Stimulated activated CD4-positive, alpha-beta T cell treated with anti-CD3 and anti-CD28 coated beads, Interleukin-15, amount 100 ng/mL, for 24 hours (primary cell): ENCODE measurements at regions not wholly inside any gene's neighbourhood (a gene's known extent, or its start where the extent isn't known, plus 50 kb on each side); places are given as distances from the start of the nearest gene placed in this dataset.

ENCODE experiments used
- DNase-seq: peaks from one replicate; pipeline ENCODE4 v3.0.0-alpha.2; 2020

GRCh38 chr18:41206341-41206830 is 748.6 kb upstream of the PIK3C3 start:
- DNase-seq: no peak

GRCh38 chr18:41199212-41199611 is 755.8 kb upstream of the PIK3C3 start:
- DNase-seq: no peak

GRCh38 chr18:41197967-41198366 is 757.1 kb upstream of the PIK3C3 start:
- no peak for DNase-seq

- DNase-seq: no peak
Observed at GRCh38 chr18:41170346-41170745, 784.7 kb upstream of the PIK3C3 start.

GRCh38 chr18:41165625-41166024 is 789.4 kb upstream of the PIK3C3 start:
- DNase-seq: no peak

GRCh38 chr18:41162781-41163180 is 792.3 kb upstream of the PIK3C3 start:
- DNase-seq: no peak

DNA sequence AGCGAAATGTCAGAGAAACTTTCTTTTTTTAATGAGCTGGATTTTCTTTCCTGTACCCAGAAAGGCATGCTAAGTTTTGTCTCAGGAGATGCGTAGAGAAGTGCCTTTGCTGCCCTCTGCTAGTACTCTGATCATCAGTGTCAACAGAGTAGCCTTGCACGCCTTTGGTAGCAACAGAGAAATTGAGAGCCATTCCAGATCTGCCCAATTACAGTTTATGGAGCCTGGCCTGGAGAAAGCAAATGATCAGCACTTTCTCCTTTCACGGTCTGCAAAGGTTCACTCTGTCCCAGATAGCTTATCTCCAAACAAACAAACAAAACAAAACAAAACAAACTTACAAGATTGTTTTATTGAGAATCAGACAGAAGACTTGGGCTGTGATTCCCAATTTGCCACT is 792.8 kb upstream of the PIK3C3 start:
- no peak for DNase-seq

DNA sequence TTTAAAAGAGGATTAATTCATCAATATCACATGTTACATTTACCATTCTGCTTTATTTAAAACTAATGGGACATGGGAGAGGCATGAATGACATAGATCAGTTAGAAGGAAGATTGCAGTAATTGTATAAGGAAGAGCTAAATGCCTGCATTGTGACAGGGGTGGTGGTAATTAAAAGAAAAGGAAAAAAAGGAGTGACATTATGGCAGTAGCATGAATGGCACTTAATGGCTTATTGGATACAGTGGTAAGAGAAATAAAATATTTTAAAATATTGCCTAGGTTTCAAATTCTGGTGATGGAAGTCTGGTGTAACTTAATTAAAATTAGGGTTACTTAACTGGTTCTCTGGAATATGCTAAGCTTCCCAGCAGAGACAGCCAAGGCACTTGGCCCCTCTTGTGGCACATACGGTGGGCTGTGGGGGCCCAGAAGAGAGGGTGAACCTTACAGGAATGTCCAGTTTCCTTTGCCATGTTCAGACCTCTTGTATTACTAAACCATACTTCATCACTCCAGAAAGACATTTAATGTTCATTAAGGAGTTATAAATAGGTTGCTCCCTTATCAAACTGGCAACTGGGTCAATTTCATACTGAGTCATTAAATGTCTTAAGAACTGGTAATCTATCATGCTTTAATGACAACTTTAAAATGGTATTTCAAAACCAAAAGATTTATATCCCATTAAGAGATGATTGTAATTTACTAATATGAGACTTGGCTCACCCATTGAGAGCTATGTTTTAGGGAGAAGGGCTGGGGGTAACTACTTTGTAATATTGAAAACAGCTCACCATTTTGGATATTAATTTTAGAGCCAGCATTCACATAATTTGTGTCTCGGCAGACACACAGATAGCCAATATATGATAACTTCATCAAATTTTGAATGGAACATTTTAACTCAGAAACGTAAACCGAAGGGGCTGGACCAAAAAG is 798.9 kb upstream of the PIK3C3 start:
- no peak for DNase-seq

DNA sequence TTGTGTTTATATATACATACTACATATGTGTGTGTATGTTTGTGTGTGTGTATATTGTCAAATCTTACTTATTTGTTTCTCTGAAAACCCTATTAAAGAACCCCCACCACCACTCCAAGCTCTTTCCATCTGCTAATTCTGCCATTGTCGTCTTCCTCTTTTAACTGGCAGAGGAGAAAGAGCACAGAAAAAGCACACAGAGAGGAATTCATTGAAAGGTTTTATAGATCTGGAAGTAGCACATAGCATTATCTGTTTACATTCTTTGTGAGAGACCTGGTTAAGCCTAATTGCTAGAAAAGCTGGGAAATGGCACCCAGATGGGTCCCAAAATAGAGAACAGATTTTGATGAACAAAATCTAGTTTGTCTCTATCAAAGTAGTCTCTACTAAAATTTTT is 800.0 kb upstream of the PIK3C3 start:
- DNase-seq: no peak

DNA sequence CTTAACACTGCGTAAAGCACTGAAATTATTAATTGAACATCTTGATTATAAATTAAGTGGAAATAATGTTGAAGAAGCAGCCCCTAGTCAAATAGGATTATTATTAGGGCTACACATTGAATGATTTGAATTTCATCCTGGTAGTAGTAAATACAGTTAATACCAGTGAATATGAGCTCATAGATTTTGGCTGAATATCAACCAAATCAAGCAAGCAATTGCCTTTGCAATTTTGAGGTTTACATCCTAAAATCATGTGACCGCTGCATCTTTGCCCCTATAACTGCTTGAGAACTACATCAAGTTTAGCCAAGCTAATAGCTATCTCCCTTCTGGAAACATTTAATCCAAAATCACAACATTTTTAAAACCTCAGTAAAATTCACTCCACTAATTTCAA is 801.2 kb upstream of the PIK3C3 start:
- DNase-seq: no peak

- no peak for DNase-seq
Observed at GRCh38 chr18:41150316-41150715, 804.7 kb upstream of the PIK3C3 start.

GRCh38 chr18:41146301-41146700 is 808.7 kb upstream of the PIK3C3 start:
- DNase-seq: no peak

DNA sequence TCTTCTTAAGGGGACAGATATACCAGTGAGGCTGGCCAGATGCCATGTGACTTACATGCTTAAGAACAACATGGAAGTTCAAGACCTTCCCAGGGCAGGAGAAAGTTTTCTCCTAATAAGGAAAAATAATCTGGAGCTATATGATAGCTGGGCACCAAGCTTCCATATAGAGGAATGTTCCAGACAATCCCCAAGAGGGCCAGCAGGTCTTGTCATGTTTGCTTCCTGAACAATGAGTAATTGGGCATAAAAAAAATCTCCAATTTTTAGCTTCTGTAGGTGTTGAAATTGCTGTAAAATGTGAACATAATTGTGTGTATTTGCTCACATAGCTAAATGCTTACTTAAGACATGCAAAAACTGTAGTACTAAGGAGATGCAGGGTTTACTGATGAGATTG is 809.5 kb upstream of the PIK3C3 start:
- no peak for DNase-seq

DNA sequence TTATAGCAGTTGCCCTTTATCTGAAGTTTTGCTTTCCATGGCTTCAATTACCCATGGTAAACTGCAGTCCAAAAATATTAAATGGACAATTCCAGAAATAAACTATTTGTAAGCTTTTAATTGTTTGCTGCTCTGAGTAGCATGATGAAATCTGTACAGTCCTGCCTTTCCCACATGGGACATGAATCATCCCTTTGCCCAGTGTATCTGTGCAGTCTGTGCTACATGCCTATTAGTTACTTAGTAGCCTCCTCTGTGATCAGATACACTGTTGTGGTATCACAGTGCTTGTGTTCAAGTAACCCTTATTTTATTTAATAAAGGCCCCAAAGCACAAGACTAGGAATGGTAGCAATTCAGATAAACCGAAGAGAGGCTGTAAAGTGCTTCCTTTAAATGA is 810.6 kb upstream of the PIK3C3 start:
- no peak for DNase-seq

- DNase-seq: no peak
Observed at GRCh38 chr18:41140506-41140905, 814.5 kb upstream of the PIK3C3 start.

DNA sequence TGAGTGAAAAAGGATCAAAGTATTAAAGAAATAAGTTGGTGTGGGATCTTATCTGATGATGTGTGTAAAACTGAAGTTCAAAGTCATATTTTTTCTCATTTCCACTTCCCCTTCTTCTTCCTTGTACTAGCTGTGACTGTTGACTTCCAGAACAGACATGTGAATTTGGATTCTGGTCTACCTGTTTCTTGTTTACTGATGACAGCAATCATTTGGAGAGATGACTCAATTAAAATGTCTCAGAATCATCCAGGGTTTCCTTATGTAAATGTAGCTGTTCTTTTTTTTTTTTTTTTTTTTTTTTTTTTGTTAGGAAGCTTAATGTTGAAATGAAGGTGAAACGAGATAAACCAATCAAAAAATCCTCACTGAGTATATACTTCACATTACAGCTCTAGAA is 819.9 kb upstream of the PIK3C3 start:
- DNase-seq: no peak

- DNase-seq: no peak
Observed at GRCh38 chr18:41134426-41134825, 820.6 kb upstream of the PIK3C3 start.

DNA sequence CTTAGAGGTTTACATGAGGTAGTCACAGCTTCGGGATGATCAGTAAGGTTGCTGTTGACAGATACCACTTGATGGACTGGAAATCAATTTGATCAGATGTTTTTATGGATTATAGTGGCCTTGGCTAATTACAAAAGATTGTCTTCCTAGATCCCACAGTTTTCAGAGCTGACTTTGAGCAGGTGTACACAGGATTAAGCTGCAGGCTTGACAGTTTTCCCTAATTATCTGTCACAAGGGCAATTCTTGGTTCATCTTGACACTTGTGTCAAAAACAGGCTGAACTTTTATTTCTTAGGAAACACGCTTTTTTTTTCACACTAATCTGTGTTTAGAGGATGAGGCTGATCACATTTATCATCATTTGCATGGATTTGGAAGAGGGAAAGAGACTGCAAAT is 824.0 kb upstream of the PIK3C3 start:
- DNase-seq: no peak

DNA sequence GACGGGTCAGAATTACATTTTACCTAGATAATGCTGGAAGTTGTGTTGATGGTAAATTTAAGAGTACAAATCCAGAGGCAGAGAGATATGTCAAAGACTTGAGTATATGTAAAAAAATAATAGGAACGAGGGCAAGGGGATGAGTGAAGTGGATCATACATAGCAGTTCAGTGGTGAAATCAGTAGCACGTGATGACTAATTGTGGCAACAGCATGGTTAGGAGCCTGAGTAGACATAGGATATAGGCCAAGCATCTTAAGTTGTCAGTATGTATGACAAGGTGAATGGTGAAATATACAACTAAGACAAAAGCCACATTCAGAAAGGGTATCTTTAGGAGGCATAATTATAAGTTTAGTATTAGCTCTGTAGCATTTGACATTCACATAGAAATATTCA is 826.5 kb upstream of the PIK3C3 start:
- DNase-seq: no peak

DNA sequence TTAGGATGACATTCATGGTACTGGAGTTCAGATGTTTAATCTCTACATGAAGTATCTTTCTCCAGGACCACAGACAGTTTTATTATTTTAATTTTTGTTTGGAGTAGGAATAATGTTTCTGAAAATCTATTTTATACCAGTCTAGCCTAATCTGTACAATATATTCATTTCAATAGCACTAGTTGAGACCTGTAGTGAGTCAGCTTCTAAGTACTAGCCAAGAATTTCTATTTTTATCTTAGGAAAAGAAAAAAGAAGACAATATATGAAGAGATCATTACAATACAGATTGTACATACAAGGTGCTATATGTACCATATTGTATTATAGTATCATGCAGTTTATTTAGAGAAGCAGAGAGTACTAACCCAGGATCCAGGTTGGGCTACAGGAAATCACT is 826.9 kb upstream of the PIK3C3 start:
- DNase-seq: no peak

- DNase-seq: no peak
Observed at GRCh38 chr18:41126541-41127235, 828.3 kb upstream of the PIK3C3 start.

DNA sequence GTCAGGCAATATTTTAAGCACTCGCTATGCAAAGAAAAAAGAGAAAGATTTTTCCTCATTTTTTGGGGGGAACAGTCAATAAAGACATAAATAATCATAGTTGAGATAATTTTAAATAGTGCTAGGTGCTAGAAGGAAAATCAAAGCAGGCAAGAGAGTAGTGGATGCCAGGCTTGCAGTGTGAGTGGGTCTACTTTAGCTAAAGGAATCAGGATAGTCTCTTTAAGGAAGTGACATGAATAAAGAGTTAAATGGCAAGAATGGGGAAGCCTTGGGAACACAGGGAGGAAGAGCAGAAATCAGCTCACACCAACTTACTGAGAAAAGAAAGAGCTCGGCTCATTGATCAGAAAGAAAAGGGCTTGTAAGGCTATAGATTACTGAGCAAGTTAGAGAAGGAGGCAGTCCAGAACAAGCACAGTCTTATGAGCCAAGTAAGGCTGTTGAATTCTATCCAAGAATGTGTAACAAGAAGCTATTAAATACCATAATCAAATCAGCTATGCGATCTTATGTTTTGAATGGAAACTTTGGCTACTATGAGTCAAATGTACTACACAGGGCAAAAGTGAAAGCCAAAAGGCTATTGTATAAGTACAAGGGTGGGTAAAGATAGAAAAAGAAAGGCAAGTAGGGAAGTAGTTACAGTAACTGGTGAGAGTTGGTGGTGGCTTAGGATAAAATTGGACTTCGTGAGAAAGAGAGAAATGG is 833.8 kb upstream of the PIK3C3 start:
- no peak for DNase-seq

DNA sequence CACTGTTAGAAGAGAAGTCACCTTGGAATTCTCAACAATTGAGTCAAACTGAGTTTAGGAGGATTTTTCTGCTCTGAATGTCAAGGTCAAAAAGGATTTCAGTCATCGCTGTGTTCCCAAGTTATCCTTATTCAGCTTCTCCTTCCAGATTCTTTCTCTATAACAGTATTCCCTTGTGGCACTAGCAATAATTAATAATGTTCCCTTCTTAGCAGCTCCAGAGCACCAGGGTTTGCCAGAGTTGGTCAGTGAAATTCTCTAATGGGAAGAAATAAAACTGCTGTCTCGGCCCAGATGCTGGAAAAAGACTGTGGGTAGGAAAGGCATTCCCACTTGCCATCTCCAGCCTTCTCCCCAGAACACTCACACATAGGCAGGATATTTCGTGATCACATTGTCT is 836.0 kb upstream of the PIK3C3 start:
- no peak for DNase-seq
